GM18498 (cell line): ENCODE measurements at regions not wholly inside any gene's neighbourhood (a gene's known extent, or its start where the extent isn't known, plus 50 kb on each side); places are given as distances from the start of the nearest gene placed in this dataset.
"Not testable (repeated sequence)": the region's sequence is repeated elsewhere in the genome, so short reads cannot be mapped to it uniquely, and the experiment has no call there.

Experiments
- ATAC-seq: cut with Tn5 transposase; IDR thresholded peaks from one replicate; pipeline ENCODE4 v1.9.1; 2021; ENCODE audit warnings: mild to moderate bottlenecking, moderate library complexity; ENCODE audit not compliant: unreplicated experiment

DNA sequence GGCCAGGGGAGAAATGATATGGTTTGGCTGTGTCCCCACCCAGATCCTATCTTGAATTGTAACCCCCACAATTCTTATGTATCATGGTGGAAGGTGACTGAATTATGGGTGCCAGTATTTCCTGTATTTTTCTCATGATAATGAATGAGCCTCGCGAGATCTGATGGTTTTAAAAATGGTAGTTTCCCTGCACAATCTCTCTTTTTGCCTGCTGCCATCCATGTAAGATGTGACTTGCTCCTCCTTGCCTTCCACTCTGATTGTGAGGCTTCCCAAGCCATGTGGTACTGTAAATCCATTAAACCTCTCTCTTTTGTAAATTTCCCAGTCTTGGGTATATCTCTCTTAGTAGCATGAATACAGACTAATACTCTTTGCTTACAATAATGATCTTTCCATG is 1453.9 kb upstream of the B3GALT2 start:
- ATAC-seq, result no peak

DNA sequence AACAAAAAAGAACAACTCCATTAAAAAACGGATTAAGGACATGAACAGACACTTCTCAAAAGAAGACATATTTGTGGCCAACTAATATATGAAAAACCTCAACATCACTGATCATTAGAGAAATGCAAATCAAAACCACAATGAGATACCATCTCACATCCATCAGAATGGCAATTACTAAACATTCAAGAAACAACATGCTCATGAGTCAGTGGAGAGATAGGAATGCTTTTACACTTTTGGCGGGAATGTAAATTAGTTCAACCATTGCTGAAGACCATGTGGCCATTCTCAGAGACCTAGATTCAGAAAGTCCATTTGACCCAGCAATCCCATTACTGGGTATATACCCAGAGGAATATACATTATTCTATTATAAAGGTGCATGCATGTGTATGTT is 1442.6 kb upstream of the B3GALT2 start:
- ATAC-seq, result no peak

DNA sequence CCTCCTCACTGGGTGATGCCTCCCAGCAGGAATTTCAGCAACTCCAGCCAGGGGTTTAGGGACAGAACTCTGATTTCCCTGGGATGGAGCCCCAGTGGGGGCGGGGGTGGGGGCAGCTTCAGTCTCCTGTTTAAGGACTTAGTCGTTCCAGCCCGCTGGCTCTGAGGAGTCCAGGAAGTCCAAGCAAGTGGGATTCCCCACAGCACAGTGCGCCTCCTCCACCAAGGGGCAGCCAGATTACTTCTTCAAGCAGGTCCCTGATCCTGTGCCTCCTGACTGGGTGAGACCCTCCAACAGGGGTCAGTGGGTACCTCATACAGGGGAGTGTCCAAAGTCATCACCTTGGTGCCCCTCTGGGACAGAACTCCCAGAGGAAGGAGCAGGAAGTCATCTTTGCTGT is 1438.4 kb upstream of the B3GALT2 start:
- ATAC-seq, result no peak

DNA sequence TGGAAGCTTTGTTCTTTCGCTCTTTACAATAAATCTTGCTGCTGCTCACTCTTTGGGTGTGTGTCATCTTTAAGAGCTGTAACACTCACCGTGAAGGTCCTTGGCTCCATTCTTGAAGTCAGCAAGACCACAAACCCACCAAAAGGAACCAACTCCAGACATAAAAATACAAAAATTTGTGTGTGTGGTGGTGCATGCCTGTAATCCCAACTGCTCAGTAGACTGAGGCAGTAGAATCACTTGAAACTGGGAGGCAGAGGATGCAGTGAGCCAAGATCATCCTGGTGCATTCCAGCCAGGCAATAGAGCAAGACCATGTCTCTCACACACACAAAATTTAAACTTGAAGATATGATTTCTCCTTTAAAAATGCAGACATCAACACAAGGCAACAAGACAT is 1431.7 kb upstream of the B3GALT2 start:
- ATAC-seq, result no peak

DNA sequence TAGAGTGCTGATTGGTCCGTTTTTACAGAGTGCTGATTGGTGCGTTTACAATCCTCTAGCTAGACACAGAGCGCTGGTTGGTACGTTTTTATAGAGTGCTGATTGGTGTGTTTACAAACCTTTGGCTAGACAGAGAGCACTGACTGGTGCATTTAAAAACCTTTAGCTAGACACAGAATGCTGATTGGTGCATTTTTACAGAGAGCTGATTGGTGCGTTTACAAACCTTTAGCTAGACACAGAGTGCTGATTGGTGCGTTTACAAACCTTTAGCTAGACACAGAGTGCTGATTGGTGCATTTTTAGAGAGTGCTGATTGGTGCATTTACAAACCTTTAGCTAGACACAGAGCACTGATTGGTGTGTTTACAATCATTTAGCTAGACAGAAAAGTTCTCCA is 1430.9 kb upstream of the B3GALT2 start:
- ATAC-seq, result not testable (repeated sequence)

DNA sequence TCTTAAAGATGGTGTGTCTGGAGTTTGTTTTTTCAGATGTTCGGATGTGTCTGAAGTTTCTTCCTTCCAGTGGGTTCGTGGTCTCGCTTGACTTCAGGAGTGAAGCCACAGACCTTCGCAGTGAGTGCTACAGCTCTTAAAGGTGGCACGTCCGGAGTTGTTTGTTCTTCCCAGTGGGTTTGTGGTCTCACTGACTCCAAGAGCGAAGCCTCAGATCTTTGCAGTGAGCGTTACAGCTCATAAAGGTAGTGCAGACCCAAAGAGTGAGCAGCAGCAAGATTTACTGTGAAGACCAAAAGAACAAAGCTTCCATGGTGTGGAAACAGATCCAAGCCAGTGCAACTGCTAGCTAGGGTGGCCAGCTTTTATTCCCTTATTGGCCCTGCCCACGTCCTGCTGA is 1430.4 kb upstream of the B3GALT2 start:
- ATAC-seq, result no peak

DNA sequence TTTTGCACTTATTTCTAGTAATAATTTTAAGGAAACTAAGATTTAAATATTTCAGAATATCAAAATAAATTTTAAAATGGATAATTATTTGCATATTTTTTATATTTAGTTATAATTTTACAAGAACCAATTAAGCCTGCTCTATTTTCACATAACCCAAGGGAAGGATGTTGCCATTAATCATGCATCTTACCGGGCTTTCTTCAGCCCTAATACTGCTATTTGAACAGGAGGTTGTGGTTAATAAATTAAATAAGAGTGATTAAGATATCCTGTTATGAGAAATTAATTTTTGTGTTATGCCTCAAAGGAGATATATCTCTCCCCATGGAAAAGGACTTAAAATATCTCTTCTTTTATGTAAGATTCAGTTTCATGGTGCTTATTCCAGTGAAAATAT is 1415.8 kb upstream of the B3GALT2 start:
- ATAC-seq, result no peak

DNA sequence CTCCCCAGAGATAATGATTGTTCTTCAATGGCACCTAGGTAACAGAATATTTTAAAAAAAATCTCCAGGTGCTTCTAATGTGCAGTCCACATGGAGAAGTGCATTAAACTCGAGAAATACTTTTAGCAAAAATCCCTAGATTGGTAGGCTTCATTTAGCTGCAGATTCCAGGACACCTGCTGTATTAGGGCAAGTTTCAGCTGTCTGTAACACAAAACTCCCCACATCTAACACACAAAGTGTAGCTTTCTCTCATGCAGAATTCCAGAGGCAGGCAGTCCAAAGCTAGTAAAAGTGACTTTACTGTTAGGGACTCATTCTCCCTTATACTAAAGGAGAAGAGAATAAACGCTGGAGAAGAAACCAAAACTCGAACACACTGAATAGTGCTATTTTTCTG is 1414.3 kb upstream of the B3GALT2 start:
- no peak for ATAC-seq

DNA sequence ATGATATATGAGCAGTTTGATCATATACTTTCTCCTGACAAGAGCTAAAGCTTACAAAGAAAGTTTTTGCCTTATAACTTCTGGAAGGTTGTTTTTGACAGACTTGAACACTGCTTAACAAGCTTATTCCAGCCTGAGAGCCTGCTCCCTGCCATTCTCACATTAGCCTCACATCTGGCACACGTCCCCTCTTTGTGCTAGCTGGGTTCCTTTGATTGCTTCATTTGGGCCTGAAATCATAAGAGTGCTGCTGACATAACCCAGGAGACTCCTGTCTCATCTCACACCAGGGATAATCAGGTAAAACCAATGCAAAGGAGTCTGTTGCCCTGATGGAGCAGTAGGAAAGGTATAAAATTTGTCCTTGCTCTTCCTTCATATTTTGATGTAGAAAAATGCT is 1411.7 kb upstream of the B3GALT2 start:
- no peak for ATAC-seq

DNA sequence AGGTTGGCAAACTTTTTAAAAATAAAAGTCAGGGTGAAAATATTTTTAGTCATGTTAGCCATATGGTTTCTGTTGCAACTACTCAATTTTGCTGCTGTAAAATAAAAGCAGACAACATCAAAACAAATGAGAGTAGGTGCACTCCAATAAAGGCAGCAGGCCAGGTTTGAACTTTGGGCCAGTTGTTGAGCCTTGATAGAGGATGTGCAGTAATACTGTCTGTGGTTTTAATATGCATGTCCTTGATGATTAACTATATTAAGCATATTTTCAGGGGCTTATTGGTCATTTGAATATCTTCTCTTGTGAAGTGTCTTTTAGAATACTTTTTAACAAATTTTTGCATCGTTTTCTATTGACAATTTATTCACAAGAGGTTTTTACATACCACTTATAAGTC is 1399.9 kb upstream of the B3GALT2 start:
- ATAC-seq, result no peak

DNA sequence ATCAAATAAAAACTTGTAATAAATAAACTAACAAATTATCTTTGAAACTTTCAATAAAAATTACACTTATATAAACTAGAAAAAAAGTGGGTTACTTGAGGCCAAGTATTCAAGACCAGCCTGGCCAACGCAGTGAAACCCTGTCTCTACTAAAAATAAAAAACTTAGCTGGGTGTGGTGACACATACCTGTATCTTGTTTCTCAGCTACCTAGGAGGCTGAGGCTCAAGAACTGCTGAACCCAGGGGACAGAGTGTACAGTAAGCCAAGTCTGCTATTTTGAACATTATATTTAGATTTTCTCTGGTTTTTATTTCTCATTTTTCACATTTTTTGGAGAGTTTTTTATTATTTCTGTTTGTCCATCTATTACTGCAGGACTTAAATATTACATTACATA is 1397.6 kb upstream of the B3GALT2 start:
- no peak for ATAC-seq

DNA sequence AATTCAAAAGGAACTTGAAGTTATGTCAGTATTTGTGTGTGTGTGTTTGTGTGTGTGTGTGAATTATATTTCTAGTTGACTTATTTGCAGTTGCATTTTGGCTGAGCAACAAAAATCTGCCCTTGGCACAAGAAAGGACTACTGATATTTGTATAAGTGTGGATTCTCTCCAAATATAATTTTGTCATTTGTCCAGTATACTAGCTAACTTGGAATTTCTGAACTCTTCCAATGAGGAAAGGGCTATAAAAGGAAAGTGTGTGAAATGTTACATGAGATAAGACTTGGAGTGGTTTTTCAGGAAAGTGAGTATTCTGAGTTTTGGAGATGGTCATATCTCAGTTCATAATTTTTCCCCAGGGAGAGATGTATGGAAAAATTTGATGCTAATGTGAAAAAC is 1384.1 kb upstream of the B3GALT2 start:
- ATAC-seq, result no peak

DNA sequence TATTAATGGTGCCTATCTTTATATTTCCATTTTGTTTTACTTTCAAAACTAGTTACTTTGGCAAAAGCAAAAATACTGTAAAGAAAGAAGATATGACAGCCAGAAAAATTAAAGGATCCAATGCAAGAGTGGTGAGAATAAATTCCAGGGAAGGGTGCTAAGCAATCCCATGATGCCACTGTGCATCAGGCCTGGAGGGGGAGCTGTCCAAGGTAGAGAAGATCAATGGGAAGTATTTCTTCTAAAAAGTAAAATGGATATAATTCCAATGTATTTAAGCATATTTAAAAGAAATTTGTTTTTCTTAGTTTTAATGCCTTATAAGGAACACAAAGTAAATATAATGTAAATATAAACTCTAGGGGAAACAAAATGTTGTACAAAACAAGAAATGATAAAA is 1382.2 kb upstream of the B3GALT2 start:
- no peak for ATAC-seq

DNA sequence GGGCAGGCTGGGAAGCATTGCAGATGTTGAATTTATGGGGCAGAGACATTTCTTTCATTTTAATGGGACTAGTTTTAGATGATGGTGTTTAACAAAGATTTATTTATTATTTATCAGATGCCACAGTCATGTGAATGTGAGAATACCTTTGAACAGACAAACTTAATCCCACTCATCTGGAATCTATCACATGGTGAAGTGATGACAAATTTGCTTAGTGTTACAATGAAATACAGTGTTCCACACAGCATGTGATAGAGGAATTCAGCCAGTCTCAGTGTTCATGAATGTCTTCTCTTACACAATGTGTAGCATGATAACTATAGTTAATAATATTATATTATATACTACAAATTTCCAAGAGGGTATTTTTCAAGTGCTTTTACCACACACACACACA is 1361.7 kb upstream of the B3GALT2 start:
- no peak for ATAC-seq

DNA sequence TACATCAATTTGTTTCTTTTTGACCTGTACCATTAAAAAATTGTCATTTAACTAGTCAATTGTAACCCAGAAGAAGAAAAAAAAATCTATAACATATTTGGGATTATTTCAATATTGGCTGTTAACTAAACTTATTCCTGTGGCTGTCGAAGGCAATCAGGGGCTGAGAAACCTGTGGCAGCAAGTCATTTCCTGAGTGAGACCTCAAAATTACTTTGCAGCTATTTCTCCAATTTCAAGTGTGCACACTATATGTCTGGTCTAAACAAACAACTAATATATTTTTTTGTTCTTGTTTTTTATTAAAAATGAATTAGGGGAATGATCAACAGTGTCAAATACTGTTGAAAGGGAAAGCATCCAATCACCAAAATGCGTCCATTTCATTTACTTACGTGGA is 1357.6 kb upstream of the B3GALT2 start:
- ATAC-seq, result no peak

DNA sequence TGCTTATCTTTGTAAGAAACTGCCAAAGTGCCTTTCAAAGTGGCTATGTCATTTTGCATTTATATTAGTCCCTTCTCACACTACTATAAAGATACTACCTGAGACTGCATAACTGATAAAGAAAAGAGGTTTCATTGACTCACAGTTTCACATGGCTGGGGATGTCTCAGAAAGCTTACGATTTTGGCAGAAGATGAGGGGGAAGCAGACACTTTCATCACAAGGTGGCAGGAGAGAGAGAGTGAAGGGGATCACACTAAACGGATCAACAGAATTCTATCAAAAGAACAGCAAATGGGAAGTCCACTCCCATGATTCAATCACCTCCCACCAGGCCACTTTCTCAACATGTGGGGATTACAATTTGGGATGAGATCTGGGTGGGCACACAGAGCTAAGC is 1352.0 kb upstream of the B3GALT2 start:
- no peak for ATAC-seq

DNA sequence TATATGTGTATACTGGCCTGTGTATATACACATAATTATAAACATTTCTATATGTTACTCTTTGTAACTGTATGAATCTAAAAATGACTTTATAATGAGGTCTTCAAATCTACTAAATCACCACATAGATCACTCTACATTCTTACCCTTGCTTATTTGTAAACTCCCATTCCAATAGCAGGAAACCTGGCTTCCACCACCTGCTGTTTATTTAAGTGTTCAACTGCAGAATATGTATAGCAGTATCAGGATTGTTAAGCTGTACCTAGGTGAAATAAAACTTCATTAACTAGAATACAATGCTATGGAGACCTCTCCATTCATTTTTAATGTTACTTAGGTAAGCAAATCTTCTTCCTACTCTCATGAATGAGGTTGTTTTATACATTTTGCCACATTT is 1351.1 kb upstream of the B3GALT2 start:
- ATAC-seq, result no peak

DNA sequence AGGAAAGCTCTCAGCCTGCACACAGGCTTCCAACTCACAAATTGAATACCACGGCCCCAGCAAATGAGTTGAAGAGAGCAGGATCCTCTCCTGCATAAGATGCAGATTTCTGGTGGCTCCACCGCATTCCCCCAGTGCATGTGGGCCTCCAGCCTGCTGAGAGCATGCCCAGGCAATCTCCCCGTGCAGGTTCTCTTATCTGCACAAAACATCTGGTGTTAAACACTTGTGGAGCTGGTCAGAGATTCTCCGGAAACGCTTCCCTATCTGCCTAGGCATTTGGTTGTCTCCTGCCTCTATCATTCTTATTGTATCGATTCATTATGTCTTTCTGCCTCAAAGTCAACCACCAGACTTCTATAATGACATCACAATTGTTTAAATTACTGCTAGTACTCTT is 1349.0 kb upstream of the B3GALT2 start:
- no peak for ATAC-seq

DNA sequence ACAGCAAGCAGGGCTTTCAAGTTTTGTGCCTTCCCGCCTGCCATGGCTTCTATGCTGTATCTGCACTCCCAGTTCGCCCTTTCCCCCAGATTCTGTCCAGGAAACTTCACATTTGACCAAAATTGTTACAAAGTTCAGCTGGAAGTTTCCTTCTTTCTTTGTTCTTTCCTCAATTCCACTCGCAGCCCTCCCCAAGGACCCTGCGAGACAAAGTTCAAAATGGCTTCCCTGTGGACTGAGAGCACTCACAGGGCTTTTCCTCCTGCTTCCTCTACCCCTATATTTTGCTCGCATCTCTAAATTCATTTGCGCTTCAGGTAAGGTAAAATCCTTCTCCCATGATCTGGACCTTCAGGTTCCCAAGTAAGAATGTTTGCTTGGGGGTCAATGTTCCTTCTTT is 1348.4 kb upstream of the B3GALT2 start:
- ATAC-seq, result no peak

DNA sequence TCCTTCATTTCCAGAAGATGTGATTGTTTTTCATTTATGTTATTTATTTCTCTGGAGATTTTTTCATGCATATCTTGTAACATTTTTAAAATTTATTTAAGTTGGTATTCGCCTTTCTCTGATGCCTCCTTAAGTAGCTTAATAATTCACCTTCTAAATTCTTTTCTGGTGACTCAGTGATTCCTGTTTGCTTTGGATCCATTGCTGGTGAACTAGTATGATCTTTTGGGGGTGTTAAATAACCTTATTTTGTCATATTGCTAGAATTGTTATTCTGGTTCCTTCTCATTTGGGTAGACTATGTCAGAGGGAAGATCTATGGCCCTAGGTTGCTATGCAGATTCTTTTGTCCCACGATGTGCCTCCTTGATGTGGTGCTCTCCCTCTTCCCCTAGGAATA is 1347.2 kb upstream of the B3GALT2 start:
- no peak for ATAC-seq

DNA sequence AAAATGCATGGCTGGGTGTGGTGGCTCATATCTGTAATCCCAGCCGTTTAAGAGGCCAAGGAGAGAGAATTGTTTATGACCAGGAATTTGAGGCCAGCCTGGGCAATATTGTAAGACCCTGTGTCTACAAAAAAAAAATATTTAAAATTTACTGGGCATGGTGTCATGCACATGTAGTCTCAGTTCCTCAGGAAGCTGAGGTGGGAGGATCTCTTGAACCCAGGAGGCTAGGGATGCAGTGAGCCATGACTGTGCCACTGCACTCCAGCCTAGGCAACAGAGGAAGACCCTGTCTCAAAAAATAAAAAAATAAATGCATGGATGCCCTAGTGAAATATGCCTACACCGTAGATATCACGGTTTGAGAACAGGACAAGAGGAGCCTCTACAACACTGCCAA is 1331.2 kb upstream of the B3GALT2 start:
- no peak for ATAC-seq

DNA sequence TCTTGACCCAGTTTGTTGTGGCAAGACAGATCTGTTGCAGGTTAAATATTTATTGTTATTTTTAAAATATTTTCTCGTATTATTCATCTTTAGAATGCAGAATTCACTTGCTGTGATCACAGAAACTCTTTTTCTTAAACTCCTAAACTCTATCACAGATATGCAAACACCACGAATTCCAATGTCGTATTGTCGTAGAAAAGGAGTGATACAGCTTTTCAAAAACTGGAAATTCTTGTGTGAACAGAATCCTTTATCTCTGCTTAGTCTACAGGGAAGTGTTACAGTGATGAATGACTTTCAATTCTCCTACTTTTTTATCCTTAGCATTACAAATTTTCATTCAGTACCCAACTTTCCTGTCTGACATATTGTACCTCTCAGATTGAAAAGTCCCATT is 1329.5 kb upstream of the B3GALT2 start:
- no peak for ATAC-seq

DNA sequence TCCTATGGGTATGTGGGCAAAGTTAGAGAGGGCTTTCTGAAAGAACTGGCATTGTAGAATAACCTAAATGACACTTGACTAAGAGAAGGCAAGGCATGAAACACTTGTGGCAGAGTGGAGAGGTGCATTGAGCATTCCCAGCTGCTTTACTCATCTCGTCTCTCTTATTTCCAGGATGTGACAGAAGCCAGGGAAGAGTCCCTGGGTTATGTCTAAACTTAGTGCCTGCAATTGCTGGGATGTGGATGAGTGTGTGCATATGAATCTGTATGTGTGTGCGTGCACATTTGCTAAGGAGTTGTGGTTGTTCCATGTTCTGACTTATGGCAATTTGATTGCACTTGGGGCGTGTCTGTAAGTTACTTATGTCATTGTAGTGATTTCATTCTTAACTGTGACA is 1326.5 kb upstream of the B3GALT2 start:
- ATAC-seq, result no peak

DNA sequence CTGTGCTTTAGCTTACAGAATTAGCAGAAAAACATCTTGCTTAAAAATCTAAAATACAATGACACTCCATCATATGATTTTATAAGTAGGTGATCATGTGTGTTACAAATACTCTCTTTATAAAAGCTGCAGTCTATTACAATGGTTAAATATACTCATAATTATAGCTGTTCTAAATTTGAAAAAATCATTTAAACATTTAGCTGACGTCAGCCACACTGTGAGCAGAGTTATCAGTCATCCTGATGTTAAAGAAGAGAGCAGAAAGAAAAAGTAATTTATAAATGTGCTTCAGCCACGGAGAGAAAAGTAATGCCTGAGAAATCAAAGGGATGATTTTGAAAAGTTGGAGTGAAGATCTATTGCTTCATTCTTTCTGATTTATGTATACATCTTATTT is 1325.9 kb upstream of the B3GALT2 start:
- no peak for ATAC-seq
